AG09309 (cell line): ENCODE measurements at regions not wholly inside any gene's neighbourhood (a gene's known extent, or its start where the extent isn't known, plus 50 kb on each side); places are given as distances from the start of the nearest gene placed in this dataset.

Source experiments
- DNase-seq: peaks from one replicate; pipeline ENCODE4 v3.0.0-alpha.2; 2010; ENCODE audit warnings: low read depth
- H3K4me3 ChIP-seq: 2 replicates; pipeline ENCODE4 v1.5.1; 2011; ENCODE audit warnings: mild to moderate bottlenecking, low read depth, low read length, moderate library complexity; ENCODE audit not compliant: control insufficient read depth
- CTCF ChIP-seq: IDR thresholded peaks from 2 replicates; pipeline ENCODE4 v1.5.1; 2011; ENCODE audit warnings: mild to moderate bottlenecking, low read depth, low read length, inconsistent platforms; ENCODE audit not compliant: insufficient read depth, control insufficient read depth; ENCODE audit errors: missing control alignments

GRCh38 chr10:105644559-105644958 is 1003.5 kb downstream of the SORCS3 start:
- H3K4me3 ChIP-seq, result no peak overlapping the region
- TF ChIP-seq CTCF, result no peak
- no peak for DNase-seq

- H3K4me3 ChIP-seq, result no peak overlapping the region
- no peak for TF ChIP-seq CTCF
- DNase-seq, result no peak
These were observed 1003.0 kb downstream of the SORCS3 start for GRCh38 chr10:105644091-105644490.

DNA sequence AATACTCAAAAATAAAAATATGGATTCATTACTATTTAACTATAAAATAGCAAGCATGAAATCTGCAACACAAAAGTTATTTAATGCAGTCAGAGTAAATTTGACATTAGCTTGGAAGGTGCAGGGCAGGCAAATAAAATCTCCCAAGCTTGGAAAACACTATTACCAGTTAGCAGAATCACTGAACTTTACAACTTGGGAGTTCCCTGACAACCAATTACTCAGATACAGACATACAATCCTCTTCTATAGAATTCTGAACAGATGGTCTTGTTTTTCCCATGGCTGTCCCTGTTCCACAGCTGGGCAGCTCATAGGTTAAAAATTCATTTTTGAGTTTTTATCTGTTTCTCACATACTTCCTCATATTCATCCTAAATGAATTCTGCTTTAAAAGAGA is 1002.6 kb downstream of the SORCS3 start:
- H3K4me3 ChIP-seq, result no peak overlapping the region
- DNase-seq, result no peak
- TF ChIP-seq CTCF, result no peak

GRCh38 chr10:105634281-105634680 is 993.2 kb downstream of the SORCS3 start:
- TF ChIP-seq CTCF, result no peak
- no peak for DNase-seq
- no peak overlapping the region for H3K4me3 ChIP-seq

DNA sequence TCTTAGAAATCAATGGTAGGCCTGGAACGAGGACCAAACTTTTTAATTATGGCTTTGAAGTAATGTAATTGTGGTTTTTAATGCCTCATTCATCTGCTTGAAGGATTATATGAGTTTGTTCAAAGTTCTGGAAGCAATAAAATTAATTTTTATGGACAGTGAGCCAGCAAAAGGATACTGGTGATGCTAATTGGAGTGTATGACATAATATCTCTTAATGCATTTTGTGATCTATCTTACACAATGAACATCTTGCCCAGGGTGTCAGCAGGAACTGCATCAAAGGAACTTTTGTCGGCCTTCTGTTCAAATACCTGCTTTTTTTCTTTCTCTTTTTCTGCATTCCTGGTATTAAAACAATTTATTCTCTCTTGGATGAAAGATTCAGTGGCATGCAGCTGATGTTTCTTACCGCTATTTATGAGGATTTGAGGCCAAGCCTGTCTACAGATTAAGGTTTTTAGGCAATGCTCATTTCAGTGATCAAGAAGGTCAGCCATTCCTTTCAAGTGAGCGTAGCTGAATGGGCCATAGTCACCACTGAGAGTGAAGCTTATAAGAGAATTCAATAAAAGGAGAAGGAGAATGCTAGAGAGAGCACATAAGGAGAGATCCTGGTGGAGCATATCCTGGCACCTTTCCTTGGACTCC is 974.8 kb downstream of the SORCS3 start:
- DNase-seq, result no peak
- H3K4me3 ChIP-seq, result no peak overlapping the region
- TF ChIP-seq CTCF, result no peak

DNA sequence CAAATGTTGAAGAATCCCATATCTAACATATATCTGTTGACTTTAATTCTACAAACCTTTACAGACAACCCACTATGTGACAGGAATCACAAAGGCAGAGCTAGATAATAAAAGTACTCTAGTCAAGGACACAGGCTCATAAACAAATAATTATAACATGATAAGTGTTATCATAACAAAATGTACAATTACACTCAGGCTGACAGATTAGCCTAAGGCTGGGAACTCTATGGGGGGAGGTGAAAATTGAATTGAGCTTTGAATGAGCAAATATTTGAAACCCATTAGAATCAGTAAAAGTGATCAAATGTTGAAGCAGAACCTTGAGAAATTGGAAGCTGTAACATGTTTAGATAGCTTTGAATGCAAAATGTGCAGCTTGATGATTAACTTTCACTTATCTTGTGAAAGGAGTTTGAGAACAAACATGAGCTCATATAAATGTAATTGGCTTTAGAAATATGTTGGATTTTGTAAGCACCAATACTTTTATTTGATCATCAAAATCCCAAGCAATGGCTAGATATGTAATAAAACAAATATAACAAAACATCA is 970.2 kb downstream of the SORCS3 start:
- no peak for DNase-seq
- no peak for TF ChIP-seq CTCF
- H3K4me3 ChIP-seq, result no peak overlapping the region
